NCI-H2029 (cell line): ENCODE measurements at regions not wholly inside any gene's neighbourhood (a gene's known extent, or its start where the extent isn't known, plus 50 kb on each side); places are given as distances from the start of the nearest gene placed in this dataset.
"Not testable (repeated sequence)": the region's sequence is repeated elsewhere in the genome, so short reads cannot be mapped to it uniquely, and the experiment has no call there.

ENCODE experiments used
- DNase-seq: peaks from one replicate; lab custom pipeline; 2025; lab: John Stamatoyannopoulos, UW

DNA sequence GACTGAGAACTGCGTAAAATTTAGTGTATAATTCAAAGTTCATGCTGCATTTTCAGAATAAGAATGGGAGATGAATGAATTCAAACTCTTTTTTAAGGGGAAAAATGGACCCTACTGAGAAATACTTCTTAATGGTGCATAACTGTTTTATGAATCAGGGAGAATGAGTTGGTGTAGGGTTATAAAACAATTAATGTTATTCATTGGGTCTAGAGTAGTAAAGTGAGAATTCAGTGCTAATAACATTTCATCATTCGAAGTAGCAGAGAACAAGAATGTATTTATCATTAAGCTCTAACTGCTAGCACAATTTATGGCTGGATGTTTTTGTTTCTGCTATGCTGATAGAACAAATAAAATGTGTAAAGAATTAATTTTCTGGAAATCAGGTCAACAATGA lies 310.2 kb downstream of the SLITRK5 start:
- no peak for DNase-seq

DNA sequence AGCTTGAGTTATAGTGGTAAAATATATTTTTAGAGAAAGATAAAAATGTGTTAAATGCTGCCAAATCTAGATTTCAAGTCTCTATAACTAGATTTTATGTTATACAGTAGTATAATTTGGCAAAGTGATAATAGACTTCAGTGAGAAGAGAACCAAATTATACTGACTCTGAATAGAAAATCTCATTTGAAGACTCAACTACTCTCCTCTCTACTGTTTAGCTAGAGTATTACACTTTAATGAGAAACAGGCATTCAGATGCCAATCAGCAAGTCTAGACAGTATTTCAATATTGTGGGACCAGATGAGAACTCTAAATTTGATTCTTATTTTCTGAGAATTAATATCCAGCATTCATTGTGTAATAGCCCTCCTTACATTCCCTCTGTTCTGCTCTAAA lies 311.2 kb downstream of the SLITRK5 start:
- no peak for DNase-seq

DNA sequence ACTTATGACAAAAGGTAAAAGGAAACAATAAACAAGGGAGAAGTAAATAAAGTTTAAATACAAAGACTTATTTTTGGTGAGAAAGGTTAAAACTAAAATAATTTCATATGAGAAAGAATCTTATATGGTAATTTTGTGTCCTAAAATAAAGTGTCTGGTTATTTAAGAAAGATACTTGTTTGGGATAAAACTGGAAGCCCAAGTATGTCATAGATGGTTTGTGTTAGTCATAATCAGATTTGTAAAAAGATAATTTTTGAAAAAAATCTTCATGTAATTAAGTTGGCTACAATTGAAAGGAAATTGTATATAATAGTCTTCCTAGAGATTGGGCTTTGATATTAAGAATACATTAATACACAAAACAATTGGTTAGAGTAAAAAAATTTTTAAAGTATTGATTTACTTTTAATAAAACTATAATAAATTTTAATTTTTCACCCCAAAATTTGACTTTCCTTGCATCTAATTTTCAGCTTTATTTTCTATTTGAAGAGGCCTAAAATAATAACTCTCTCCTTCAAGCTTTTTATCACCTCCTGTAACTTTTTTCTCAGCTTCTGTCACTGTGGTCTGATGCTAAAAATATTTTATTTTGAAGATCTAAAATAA lies 315.6 kb downstream of the SLITRK5 start:
- DNase-seq: no peak

- DNase-seq: no peak
These were observed 326.9 kb downstream of the SLITRK5 start for GRCh38 chr13:87998081-87998480.

GRCh38 chr13:87999240-87999700 lies 328.1 kb downstream of the SLITRK5 start:
- DNase-seq: no peak

DNA sequence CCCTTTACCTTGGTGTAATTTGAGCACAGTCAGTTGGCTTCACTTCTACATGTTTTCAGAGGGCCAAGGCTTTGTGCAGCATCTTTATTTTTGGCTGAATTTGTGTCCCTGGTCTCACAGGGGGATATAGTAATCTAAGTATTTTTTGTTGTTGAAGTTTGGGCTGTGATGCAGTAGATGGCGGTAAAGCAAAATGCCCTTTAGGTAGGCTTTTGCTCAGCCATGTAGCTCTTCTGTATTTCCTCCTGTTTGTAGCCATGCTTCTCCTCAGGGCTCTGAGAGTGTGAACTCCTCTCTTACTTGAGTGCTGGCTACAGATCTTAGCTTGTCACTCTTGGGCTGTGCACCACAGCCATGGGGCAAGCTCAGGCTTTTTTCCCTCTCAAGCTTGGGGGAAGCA lies 328.6 kb downstream of the SLITRK5 start:
- no peak for DNase-seq

GRCh38 chr13:88000239-88000638 lies 329.1 kb downstream of the SLITRK5 start:
- no peak for DNase-seq

GRCh38 chr13:88000787-88001186 lies 329.6 kb downstream of the SLITRK5 start:
- DNase-seq: no peak

DNA sequence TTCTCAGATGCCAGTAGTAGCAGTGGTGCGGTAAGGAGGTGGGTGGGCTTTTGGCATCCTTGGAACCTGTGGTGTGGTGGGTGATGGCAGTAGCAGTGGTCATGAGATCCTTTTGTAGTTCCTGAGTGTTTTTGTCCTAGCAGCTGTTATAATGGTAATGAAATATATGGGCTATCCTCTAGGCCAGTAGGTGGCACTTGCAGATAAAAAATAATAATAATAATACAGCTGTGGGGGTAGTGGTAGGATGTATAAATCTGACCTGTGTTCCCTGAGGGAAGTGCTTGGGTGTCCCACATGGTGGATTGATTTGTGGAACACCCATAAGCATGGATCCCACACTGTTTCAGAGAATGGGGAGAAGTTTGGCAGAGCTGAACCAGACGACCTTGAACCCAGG lies 334.0 kb downstream of the SLITRK5 start:
- DNase-seq: no peak

DNA sequence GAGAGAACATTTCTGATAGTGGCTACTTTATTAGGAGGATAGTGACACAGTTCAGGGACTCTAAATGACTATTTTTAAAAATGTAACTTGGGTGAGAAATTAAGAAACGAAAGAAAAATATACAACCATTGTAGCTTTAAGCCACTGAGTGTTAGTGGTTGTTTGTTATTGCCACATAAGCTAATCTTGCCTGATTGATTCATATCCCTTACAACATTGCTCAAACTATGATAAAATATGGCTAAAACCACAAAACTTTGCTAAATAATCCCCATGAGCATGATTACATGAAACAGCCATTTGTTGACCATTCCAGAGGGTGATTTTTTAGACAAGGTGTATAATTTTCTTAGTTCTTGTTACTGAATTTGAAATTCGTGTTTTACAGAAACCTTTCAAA lies 343.4 kb downstream of the SLITRK5 start:
- DNase-seq: no peak

DNA sequence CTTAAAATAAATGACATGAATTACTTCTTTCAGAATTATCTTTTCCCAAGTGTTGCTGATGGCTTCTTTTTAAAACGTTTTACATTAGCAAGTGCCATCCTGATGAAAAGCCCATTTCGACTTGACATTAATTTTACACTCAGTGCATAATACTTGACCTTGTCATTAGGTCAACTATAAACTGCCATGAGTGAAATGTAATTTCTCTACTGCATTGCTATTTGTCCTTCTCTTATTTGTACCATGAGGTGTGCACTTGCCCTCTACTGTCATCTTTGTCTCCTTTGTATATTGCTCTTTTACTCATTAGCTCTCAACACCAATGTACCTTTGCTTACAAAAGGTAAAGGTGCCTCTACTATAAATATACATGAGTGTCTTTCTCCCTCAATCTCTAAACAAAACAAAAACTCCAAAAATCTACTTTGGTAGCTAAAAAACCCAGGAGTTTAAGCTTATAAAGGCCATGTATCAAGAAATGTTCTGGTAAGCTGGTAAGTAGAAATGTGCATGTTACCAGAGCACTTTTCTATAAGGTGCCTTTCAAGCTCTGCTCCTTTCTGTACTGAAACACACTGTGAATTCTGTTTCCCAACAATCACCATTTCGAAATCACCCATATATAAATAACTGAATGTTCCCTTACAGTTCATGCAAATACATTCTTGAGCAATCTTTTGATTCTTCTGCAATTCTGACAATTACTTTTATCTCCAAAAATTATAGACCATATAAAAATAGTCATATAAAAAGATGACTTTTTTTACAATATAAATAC lies 351.4 kb downstream of the SLITRK5 start:
- DNase-seq: no peak

- DNase-seq: no peak
These were observed 355.1 kb downstream of the SLITRK5 start for GRCh38 chr13:88026241-88026640.

GRCh38 chr13:88031980-88032559 lies 360.9 kb downstream of the SLITRK5 start:
- DNase-seq: no peak

DNA sequence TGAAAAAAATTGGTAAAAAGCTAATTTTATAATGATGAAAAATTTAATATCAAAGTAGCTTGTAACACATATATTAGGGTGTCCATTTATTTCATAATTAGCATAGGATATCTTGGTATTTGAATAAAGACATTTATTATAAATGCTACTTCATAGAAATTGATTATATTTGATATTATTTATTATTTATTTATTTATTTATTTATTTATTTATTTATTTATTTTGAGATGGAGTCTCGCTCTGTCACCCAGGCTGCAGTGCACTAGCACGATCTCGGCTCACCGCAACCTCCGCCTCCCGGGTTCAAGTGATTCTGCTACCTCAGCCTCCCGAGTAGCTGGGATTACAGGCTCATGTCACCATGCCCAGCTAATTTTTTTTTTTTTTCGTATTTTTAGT lies 365.0 kb downstream of the SLITRK5 start:
- DNase-seq: not testable (repeated sequence)

DNA sequence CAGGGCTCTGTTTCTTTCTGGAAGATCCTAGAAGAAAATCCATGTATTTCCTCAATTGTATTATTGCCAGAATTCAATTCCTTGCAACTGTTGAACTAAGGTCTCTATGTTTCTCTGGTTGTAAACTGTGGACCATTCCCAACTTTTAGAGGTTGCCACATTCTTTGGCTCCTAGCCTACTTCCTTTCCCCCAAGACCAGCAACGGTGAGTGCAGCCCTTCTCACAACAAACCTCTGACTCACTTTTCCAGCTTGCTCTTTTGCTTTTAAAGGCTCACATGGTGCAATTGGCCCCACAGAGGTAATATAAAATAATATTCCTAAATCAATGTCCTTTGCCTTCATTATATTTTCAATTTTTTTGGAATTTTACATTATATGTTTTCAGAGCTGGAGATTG lies 371.3 kb downstream of the SLITRK5 start:
- no peak for DNase-seq

DNA sequence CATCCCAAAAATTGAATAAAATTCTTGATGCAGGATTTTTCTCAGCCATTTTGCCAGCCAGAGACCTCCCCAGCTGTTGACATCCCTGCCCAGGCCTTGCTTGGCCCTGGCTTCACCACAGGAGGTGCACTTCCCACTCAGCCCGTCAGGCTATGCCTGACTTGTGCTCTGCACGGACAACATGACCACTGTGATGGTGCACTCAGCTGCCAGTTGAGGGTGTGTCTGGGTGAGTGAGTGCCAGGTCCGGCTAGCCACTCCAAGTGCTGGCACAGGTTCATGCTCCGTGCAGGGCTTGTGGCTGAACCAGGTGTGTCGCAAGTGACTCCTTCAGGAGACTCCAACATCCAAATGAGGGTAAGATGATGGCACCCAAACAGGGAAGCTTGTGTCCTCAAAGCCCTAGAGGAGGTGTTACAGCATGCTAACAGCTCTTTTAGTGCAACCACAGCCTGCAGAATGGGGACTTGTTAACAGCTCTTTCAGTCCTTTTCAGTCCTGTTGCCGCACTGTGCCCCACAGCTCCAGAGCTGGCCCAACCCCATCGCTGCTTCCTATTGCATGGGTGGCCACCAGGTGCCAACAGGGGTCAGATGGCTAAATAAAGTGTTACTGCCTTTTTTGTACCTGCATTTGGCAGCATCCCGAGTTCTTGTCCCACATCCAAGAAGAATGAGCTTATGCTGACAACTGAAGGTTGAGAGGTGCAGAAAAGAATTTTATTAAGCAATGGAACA lies 380.7 kb downstream of the SLITRK5 start:
- DNase-seq: no peak

DNA sequence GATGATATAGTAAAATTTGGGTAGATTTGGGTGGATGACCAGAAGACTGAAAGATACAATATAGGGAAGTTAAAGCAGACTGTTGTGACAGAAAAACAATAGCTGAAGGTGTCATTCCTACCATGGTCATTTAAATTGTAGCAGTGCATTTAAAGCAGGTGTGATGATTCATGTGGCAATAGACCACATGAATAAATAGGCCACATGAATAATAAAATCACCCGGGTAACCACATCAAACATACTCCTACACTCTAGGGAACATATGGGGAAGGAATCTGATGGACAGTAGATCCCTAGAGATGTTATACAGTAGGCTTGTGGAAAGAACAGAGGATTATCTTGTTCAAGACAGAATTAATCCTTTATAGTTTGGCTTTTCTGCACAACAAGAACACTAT lies 392.6 kb downstream of the SLITRK5 start:
- no peak for DNase-seq

- no peak for DNase-seq
These were observed 395.7 kb downstream of the SLITRK5 start for GRCh38 chr13:88066847-88067246.

DNA sequence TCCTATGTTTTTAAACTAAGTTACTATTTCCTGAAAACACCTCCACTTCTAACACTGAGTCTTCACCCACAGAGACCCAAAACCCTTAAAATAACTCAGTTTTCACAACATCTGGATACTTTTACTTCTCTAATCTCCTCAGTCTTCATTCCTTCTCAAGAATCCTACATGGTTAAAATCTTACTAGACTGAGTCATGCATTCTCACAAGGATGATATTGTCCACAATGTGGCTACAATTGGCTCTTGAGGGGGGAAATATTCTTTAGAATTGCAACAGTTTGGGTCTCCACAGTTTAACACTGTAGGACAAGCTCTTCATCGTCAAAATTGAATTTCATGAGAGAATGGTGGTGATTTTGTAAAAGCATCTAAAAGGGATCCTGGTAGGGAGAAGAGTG lies 397.1 kb downstream of the SLITRK5 start:
- no peak for DNase-seq

- DNase-seq: no peak
These were observed 397.8 kb downstream of the SLITRK5 start for GRCh38 chr13:88068975-88069374.

DNA sequence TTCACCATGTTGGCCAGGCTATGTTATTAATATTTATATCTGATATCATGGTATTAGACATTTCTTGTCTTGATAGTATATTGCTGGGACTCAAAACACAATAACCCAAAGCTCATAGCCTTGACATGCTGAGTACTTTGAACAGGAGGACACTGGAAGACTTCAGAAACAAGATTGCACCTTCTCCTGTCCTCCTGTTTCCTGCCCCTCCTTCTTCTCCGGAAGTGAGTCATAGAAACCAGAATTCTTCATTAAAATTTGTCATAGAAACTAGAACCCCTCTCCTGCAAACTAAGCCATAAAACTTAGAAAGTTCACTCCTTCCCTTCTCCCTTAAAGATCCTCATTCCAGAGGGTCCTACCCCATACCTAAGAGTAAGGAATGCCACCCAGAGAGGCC lies 400.2 kb downstream of the SLITRK5 start:
- no peak for DNase-seq

- no peak for DNase-seq
These were observed 403.8 kb downstream of the SLITRK5 start for GRCh38 chr13:88074794-88075510.
